CD4-positive, alpha-beta T cell (primary cell): ENCODE measurements at regions not wholly inside any gene's neighbourhood (a gene's known extent, or its start where the extent isn't known, plus 50 kb on each side); places are given as distances from the start of the nearest gene placed in this dataset.

Source experiments
- ATAC-seq: fragments of 200-7000 bp; cut with Tn5 transposase; one replicate; pipeline ENCODE4 v1.10.0; 2022; ENCODE audit warnings: mild to moderate bottlenecking; ENCODE audit not compliant: poor library complexity
- CTCF ChIA-PET: fragments of 350-600 bp; sonication (Branson Sonifier 250); formaldehyde crosslinking; loops from one replicate; lab custom pipeline; 2021; ENCODE audit warnings: antibody characterized with exemption, inconsistent platforms; lab: Charles Lee
- POLR2A ChIA-PET: fragments of 350-600 bp; sonication (Branson Sonifier 250); formaldehyde crosslinking; loops from one replicate; lab custom pipeline; 2021; ENCODE audit warnings: antibody characterized with exemption, inconsistent platforms; lab: Charles Lee
- DNase-seq, 14 experiments: peaks; one replicate each; pipeline ENCODE4 v3.0.0-alpha.2; 2013 to 2020; ENCODE audit warnings: mixed read lengths in 2 of 14
- H3K27ac ChIP-seq, 2 donors: one replicate each; pipeline versions ENCODE4 v1.5.1 to v1.7.0; 2013; ENCODE audit warnings: low read length in 2 of 2, low read depth in 1 of 2, mild to moderate bottlenecking in 1 of 2
- H3K27me3 ChIP-seq, 2 experiments: 1 replicate in 1 of 2; 2 replicates in 1 of 2; pipeline versions ENCODE4 v1.6.1 to v1.7.0; 2013; ENCODE audit warnings: low read length in 2 of 2, control low read depth in 1 of 2, mild to moderate bottlenecking in 1 of 2, moderate library complexity in 1 of 2; ENCODE audit not compliant: insufficient read depth in 2 of 2, control insufficient read depth in 1 of 2
- H3K36me3 ChIP-seq: one replicate; pipeline ENCODE4 v1.6.1; 2013; ENCODE audit warnings: low read length, control low read depth; ENCODE audit not compliant: insufficient read depth
- H3K4me1 ChIP-seq: one replicate; pipeline ENCODE4 v1.6.1; 2013; ENCODE audit warnings: low read length, control low read depth; ENCODE audit not compliant: insufficient read depth
- H3K4me3 ChIP-seq: one replicate; pipeline ENCODE4 v1.5.1; 2013; ENCODE audit warnings: mild to moderate bottlenecking, low read length, moderate library complexity
- H3K9me3 ChIP-seq, 2 experiments: 1 replicate in 1 of 2; 2 replicates in 1 of 2; pipeline versions ENCODE4 v1.6.1 to v1.7.0; 2013; ENCODE audit warnings: low read length in 2 of 2, mild to moderate bottlenecking in 2 of 2, control low read depth in 1 of 2, moderate library complexity in 1 of 2; ENCODE audit not compliant: control insufficient read depth in 1 of 2, insufficient read depth in 1 of 2
- H3K27ac Mint-ChIP-seq: one replicate; pipeline ENCODE4 v1.8.0; 2020; ENCODE audit warnings: mixed read lengths
- H3K27me3 Mint-ChIP-seq: one replicate; pipeline ENCODE4 v1.8.0; 2021; ENCODE audit warnings: mixed read lengths
- H3K36me3 Mint-ChIP-seq: one replicate; pipeline ENCODE4 v1.8.0; 2021; ENCODE audit warnings: low read depth, mixed read lengths
- H3K4me1 Mint-ChIP-seq: one replicate; pipeline ENCODE4 v1.8.0; 2021; ENCODE audit warnings: low read depth, mixed read lengths
- H3K4me3 Mint-ChIP-seq: one replicate; pipeline ENCODE4 v1.8.0; 2020; ENCODE audit warnings: mild to moderate bottlenecking, mixed read lengths
- H3K9me3 Mint-ChIP-seq: one replicate; pipeline ENCODE4 v1.8.0; 2020; ENCODE audit warnings: mixed read lengths
- CTCF ChIP-seq: fragments of 200-600 bp; IDR thresholded peaks from one replicate; pipeline ENCODE4 v1.8.0; 2022; ENCODE audit warnings: antibody characterized with exemption, mild to moderate bottlenecking
- intact Hi-C, 2 experiments: fragments of 100-400 bp; cut with DNase I in 1 of 2; cut with micrococcal nuclease in 1 of 2; formaldehyde crosslinking; loops; one replicate each; pipeline versions ENCODE4 v1.15.1 to v1.9.0; 2023 to 2025; cut with DNase I, micrococcal nuclease

- Histone ChIP-seq H3K4me3 (no peak overlapping the region), H3K4me1 (no peaks in the 10 kb centered on the region), H3K36me3 (no peaks in the 10 kb centered on the region), H3K27me3 (no peaks in the 10 kb centered on the region), H3K9me3 (peaks cover 0 to 10% of the 10 kb centered on the region in 2 experiments), H3K27ac (no peak overlapping the region)
- no peak for TF ChIP-seq CTCF
- ChIA-PET POLR2A (no interaction called here), CTCF (no interaction called here)
- H3K9me3 Mint-ChIP-seq, result peaks cover 3% of the 10 kb centered on the region
- no peaks in the 10 kb centered on the region for H3K36me3 Mint-ChIP-seq
- H3K4me1 Mint-ChIP-seq, result no peaks in the 10 kb centered on the region
- H3K27ac Mint-ChIP-seq, result no peak overlapping the region
- DNase-seq, result no peak
- no peak overlapping the region for H3K4me3 Mint-ChIP-seq
- intact Hi-C loops, result no loop called here
- ATAC-seq, result no peak
- peaks cover 4% of the 10 kb centered on the region for H3K27me3 Mint-ChIP-seq
Measured at GRCh38 chr10:125219776-125220175, 59.4 kb upstream of the CTBP2 start.

DNA sequence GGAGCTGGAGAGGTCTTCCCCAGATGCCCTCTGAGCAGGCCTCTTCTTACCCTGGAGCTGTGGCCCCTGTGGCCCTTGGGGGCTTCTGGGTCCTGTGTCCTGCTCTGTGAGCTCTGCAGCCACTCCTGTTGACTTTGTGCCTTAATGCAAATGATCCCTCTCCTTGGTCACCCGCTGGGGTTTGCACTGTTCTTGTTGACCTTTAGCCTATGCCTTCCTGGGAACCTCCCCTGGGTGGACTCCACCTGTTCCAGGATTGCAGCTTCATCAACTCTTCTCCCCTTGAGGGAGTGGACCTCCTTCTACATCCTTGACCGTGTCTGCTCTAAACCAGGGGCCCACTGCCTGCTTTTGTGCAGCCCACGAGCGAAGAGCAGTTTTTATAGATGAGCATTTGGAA, 58.6 kb upstream of the CTBP2 start:
- Histone ChIP-seq H3K4me3 (no peak overlapping the region), H3K27me3 (no peaks in the 10 kb centered on the region), H3K27ac (no peak overlapping the region), H3K4me1 (no peaks in the 10 kb centered on the region), H3K9me3 (peaks cover 0 to 14% of the 10 kb centered on the region in 2 experiments), H3K36me3 (no peaks in the 10 kb centered on the region)
- intact Hi-C loops, result no loop called here
- DNase-seq (no peak), ATAC-seq (no peak)
- POLR2A ChIA-PET, result no interaction called here
- H3K27me3 Mint-ChIP-seq, result peaks cover 4% of the 10 kb centered on the region
- TF ChIP-seq CTCF, result no peak
- H3K36me3 Mint-ChIP-seq, result no peaks in the 10 kb centered on the region
- no peaks in the 10 kb centered on the region for H3K9me3 Mint-ChIP-seq
- H3K27ac Mint-ChIP-seq, result no peak overlapping the region
- no peaks in the 10 kb centered on the region for H3K4me1 Mint-ChIP-seq
- no peak overlapping the region for H3K4me3 Mint-ChIP-seq
- CTCF ChIA-PET, result no interaction called here

DNA sequence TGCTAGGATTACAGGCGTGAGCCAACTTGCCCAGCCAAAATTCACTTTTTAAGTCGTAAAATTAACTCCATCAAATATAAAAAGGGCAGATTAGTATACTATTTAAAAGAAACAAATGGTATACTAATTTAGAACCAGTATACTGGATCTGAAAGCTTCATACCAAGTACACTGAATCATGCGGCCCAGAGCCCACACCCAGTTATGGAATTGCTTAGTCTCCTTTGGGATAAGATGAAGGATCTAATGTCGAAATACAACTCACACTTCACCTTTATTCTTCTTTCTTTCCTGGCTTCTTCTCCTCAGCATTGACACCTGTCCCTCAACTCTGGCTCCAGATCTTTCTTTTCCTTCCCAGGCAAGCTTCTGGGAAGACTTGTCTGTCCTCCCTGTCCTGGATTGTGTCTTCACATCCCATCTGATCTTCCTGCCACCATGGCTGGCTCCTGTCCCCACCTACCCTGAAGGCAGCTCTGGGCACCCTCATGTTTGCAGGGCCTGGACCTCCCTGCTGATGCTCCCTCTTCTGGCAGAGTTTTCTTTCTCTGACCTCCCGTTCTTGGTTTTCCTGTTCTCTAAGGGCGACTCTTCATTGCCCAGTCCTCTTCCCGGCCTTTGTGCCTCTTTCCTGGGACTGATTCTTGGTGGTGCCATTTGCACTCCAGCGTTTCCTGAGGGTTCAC, 57.8 kb upstream of the CTBP2 start:
- CTCF ChIA-PET, result no interaction called here
- no peak for ATAC-seq
- H3K4me1 ChIP-seq, result no peaks in the 10 kb centered on the region
- no peak overlapping the region for H3K4me3 ChIP-seq
- intact Hi-C loops, result no loop called here
- H3K27ac Mint-ChIP-seq, result no peak overlapping the region
- no peak for TF ChIP-seq CTCF
- H3K4me3 Mint-ChIP-seq, result no peak overlapping the region
- H3K4me1 Mint-ChIP-seq, result no peaks in the 10 kb centered on the region
- no peaks in the 10 kb centered on the region for H3K9me3 Mint-ChIP-seq
- H3K27ac ChIP-seq, result no peak overlapping the region
- DNase-seq, result no peak
- no peaks in the 10 kb centered on the region for H3K36me3 ChIP-seq
- POLR2A ChIA-PET, result no interaction called here
- H3K36me3 Mint-ChIP-seq, result no peaks in the 10 kb centered on the region
- no peaks in the 10 kb centered on the region for H3K27me3 ChIP-seq
- peaks cover 4% of the 10 kb centered on the region for H3K27me3 Mint-ChIP-seq
- peaks cover 0 to 15% of the 10 kb centered on the region in 2 experiments for H3K9me3 ChIP-seq
